Natural killer cell (primary cell): ENCODE measurements at regions not wholly inside any gene's neighbourhood (a gene's known extent, or its start where the extent isn't known, plus 50 kb on each side); places are given as distances from the start of the nearest gene placed in this dataset.

Experiments used
- ATAC-seq, 3 donors: fragments of 150-1000 bp in 2 of 3; fragments of 200-7000 bp in 1 of 3; cut with Tn5 transposase; 1 replicate in 1 of 3; 2 replicates in 2 of 3; pipeline ENCODE4 v1.10.0; 2021; ENCODE audit warnings: mild to moderate bottlenecking in 2 of 3, moderate library complexity in 2 of 3
- DNase-seq, 2 donors: peaks; one replicate each; pipeline versions ENCODE4 v3.0.0 to v3.0.0-alpha.2; 2013 to 2021; ENCODE audit warnings: mixed read lengths in 1 of 2
- H3K27ac ChIP-seq: one replicate; pipeline ENCODE4 v1.5.1; 2013; ENCODE audit warnings: mild to moderate bottlenecking, low read length
- H3K27me3 ChIP-seq: one replicate; pipeline ENCODE4 v1.6.1; 2013; ENCODE audit warnings: low read length; ENCODE audit not compliant: control insufficient read depth, insufficient read depth
- H3K36me3 ChIP-seq: one replicate; pipeline ENCODE4 v1.6.1; 2013; ENCODE audit warnings: low read length; ENCODE audit not compliant: control insufficient read depth, insufficient read depth
- H3K4me1 ChIP-seq: one replicate; pipeline ENCODE4 v1.6.1; 2013; ENCODE audit warnings: low read length; ENCODE audit not compliant: control insufficient read depth, insufficient read depth
- H3K4me3 ChIP-seq: one replicate; pipeline ENCODE4 v1.5.1; 2013; ENCODE audit warnings: low read length
- H3K9me3 ChIP-seq: one replicate; pipeline ENCODE4 v1.6.1; 2013; ENCODE audit warnings: low read length; ENCODE audit not compliant: control insufficient read depth, insufficient read depth
- H3K27ac Mint-ChIP-seq, 2 donors: one replicate each; pipeline ENCODE4 v1.8.0; 2022; ENCODE audit warnings: mild to moderate bottlenecking in 2 of 2, mixed read lengths in 2 of 2, moderate library complexity in 1 of 2
- H3K27me3 Mint-ChIP-seq, 2 donors: one replicate each; pipeline ENCODE4 v1.8.0; 2022; ENCODE audit warnings: low read depth in 2 of 2, mixed read lengths in 2 of 2
- H3K36me3 Mint-ChIP-seq: one replicate; pipeline ENCODE4 v1.8.0; 2022; ENCODE audit warnings: mixed read lengths
- H3K4me1 Mint-ChIP-seq, 2 donors: one replicate each; pipeline ENCODE4 v1.8.0; 2022; ENCODE audit warnings: mixed read lengths in 2 of 2
- H3K4me3 Mint-ChIP-seq: one replicate; pipeline ENCODE4 v1.8.0; 2022; ENCODE audit warnings: mild to moderate bottlenecking, moderate library complexity, mixed read lengths
- H3K9me3 Mint-ChIP-seq, 2 donors: one replicate each; pipeline ENCODE4 v1.8.0; 2022; ENCODE audit warnings: mixed read lengths in 2 of 2
- CTCF ChIP-seq: fragments of 200-600 bp; IDR thresholded peaks from one replicate; pipeline ENCODE4 v1.8.0; 2022; ENCODE audit warnings: antibody characterized with exemption
- WGBS: methylation state at CpG from one replicate; pipeline ENCODE4 v1.1.7; 2013; ENCODE audit warnings: missing lambda C conversion rate; ENCODE audit not compliant: insufficient coverage; 5-methylcytosine and 5-hydroxymethylcytosine counted together
- intact Hi-C: fragments of 100-400 bp; cut with micrococcal nuclease; formaldehyde crosslinking; loops from one replicate; pipeline ENCODE4 v1.14.2; 2022

GRCh38 chr7:85734823-85735222 lies 548.0 kb upstream of the SEMA3D start:
- 72% methylated on average over 1 of the region's 1 CpG for WGBS
- no peak for ATAC-seq
- Histone ChIP-seq H3K36me3 (no peaks in the 10 kb centered on the region), H3K4me3 (no peak overlapping the region), H3K9me3 (peaks cover 13% of the 10 kb centered on the region), H3K27ac (no peak overlapping the region), H3K4me1 (no peaks in the 10 kb centered on the region), H3K27me3 (no peaks in the 10 kb centered on the region)
- no peaks in the 10 kb centered on the region for H3K27me3 Mint-ChIP-seq
- intact Hi-C loops, result no loop called here
- no peak for TF ChIP-seq CTCF
- H3K36me3 Mint-ChIP-seq, result peaks cover 21% of the 10 kb centered on the region
- H3K27ac Mint-ChIP-seq, result no peak overlapping the region
- H3K4me1 Mint-ChIP-seq, result no peaks in the 10 kb centered on the region
- peaks cover 15 to 30% of the 10 kb centered on the region in 2 donors for H3K9me3 Mint-ChIP-seq
- H3K4me3 Mint-ChIP-seq, result no peak overlapping the region
- no peak for DNase-seq

- H3K9me3 ChIP-seq, result peaks cover 10% of the 10 kb centered on the region
- DNase-seq (no peak), ATAC-seq (no peak)
- no peak overlapping the region for H3K27ac Mint-ChIP-seq
- no peaks in the 10 kb centered on the region for H3K4me1 Mint-ChIP-seq
- TF ChIP-seq CTCF, result no peak
- H3K4me1 ChIP-seq, result no peaks in the 10 kb centered on the region
- H3K27ac ChIP-seq, result no peak overlapping the region
- H3K4me3 ChIP-seq, result no peak overlapping the region
- no peaks in the 10 kb centered on the region for H3K27me3 Mint-ChIP-seq
- 86% methylated on average over 2 of the region's 2 CpGs for WGBS
- intact Hi-C loops, result no loop called here
- no peaks in the 10 kb centered on the region for H3K36me3 ChIP-seq
- peaks cover 20 to 29% of the 10 kb centered on the region in 2 donors for H3K9me3 Mint-ChIP-seq
- no peaks in the 10 kb centered on the region for H3K27me3 ChIP-seq
- no peak overlapping the region for H3K4me3 Mint-ChIP-seq
- H3K36me3 Mint-ChIP-seq, result peaks cover 21% of the 10 kb centered on the region
These were observed 546.5 kb upstream of the SEMA3D start for GRCh38 chr7:85733169-85733915.

GRCh38 chr7:85730012-85730411 lies 543.2 kb upstream of the SEMA3D start:
- ATAC-seq, result no peak
- H3K27me3 Mint-ChIP-seq, result no peaks in the 10 kb centered on the region
- H3K27me3 ChIP-seq, result no peaks in the 10 kb centered on the region
- H3K4me3 ChIP-seq, result no peak overlapping the region
- no peak for DNase-seq
- WGBS, result 88% methylated on average over 2 of the region's 2 CpGs
- no peak overlapping the region for H3K27ac ChIP-seq
- H3K9me3 Mint-ChIP-seq, result peaks cover 17 to 22% of the 10 kb centered on the region in 2 donors
- intact Hi-C loops, result no loop called here
- H3K36me3 ChIP-seq, result no peaks in the 10 kb centered on the region
- peaks cover 6% of the 10 kb centered on the region for H3K9me3 ChIP-seq
- no peak for TF ChIP-seq CTCF
- H3K4me1 Mint-ChIP-seq, result no peaks in the 10 kb centered on the region
- no peak overlapping the region for H3K27ac Mint-ChIP-seq
- no peaks in the 10 kb centered on the region for H3K4me1 ChIP-seq
- H3K36me3 Mint-ChIP-seq, result peaks cover 12% of the 10 kb centered on the region
- no peak overlapping the region for H3K4me3 Mint-ChIP-seq

GRCh38 chr7:85725026-85725425 lies 538.2 kb upstream of the SEMA3D start:
- Mint-ChIP-seq H3K36me3 (no peaks in the 10 kb centered on the region), H3K4me1 (no peaks in the 10 kb centered on the region), H3K27me3 (no peaks in the 10 kb centered on the region), H3K4me3 (no peak overlapping the region), H3K9me3 (peaks cover 6 to 10% of the 10 kb centered on the region in 2 donors), H3K27ac (no peak overlapping the region)
- Histone ChIP-seq H3K36me3 (no peaks in the 10 kb centered on the region), H3K9me3 (no peaks in the 10 kb centered on the region), H3K27me3 (no peaks in the 10 kb centered on the region), H3K4me3 (no peak overlapping the region), H3K4me1 (no peaks in the 10 kb centered on the region), H3K27ac (no peak overlapping the region)
- TF ChIP-seq CTCF, result no peak
- intact Hi-C loops, result no loop called here
- WGBS, result 90% methylated on average over 2 of the region's 2 CpGs
- ATAC-seq (no peak), DNase-seq (no peak)
